AG09319 (cell line): ENCODE measurements at regions not wholly inside any gene's neighbourhood (a gene's known extent, or its start where the extent isn't known, plus 50 kb on each side); places are given as distances from the start of the nearest gene placed in this dataset.
"Not testable (repeated sequence)": the region's sequence is repeated elsewhere in the genome, so short reads cannot be mapped to it uniquely, and the experiment has no call there.

Source experiments
- DNase-seq: peaks from one replicate; pipeline ENCODE4 v3.0.0-alpha.2; 2010; ENCODE audit warnings: low read depth; ENCODE audit errors: extremely low read depth
- CTCF ChIP-seq: IDR thresholded peaks from 2 replicates; pipeline ENCODE4 v1.5.1; 2011; ENCODE audit warnings: low read depth, mild to moderate bottlenecking, inconsistent platforms, low read length, moderate library complexity

GRCh38 chr3:147688868-147689267, 279.7 kb downstream of the ZIC1 start:
- DNase-seq, result no peak
- no peak for TF ChIP-seq CTCF

GRCh38 chr3:147699175-147699838, 290.1 kb downstream of the ZIC1 start:
- TF ChIP-seq CTCF, result no peak
- peak; percentile 0 for DNase-seq

GRCh38 chr3:147701195-147701594, 292.0 kb downstream of the ZIC1 start:
- DNase-seq, result no peak
- TF ChIP-seq CTCF, result no peak

- no peak for DNase-seq
- TF ChIP-seq CTCF, result no peak
Observed at GRCh38 chr3:147702509-147702908, 293.3 kb downstream of the ZIC1 start.

- DNase-seq, result no peak
- TF ChIP-seq CTCF, result no peak
Observed at GRCh38 chr3:147705651-147706051, 296.5 kb downstream of the ZIC1 start.

- DNase-seq, result not testable (repeated sequence)
Observed at GRCh38 chr3:147710753-147711152, 301.6 kb downstream of the ZIC1 start.

- no peak for TF ChIP-seq CTCF
- DNase-seq, result no peak
Observed at GRCh38 chr3:147712357-147712756, 303.2 kb downstream of the ZIC1 start.

GRCh38 chr3:147712758-147713157, 303.6 kb downstream of the ZIC1 start:
- not testable (repeated sequence) for DNase-seq
